ENCODE measurements at regions not wholly inside any gene's neighbourhood (a gene's known extent, or its start where the extent isn't known, plus 50 kb on each side); places are given as distances from the start of the nearest gene placed in this dataset.
"Not testable (repeated sequence)": the region's sequence is repeated elsewhere in the genome, so short reads cannot be mapped to it uniquely, and the experiment has no call there.

GRCh38 chr3:33956206-33956605 is 157.8 kb downstream of the PDCD6IP start:
- DNase-seq (ENCODE audit: low read depth): no peak
- H3K4me3 ChIP-seq (ENCODE audit: low read length): no peak overlapping the region
- no peak for TF ChIP-seq CTCF (conservative IDR thresholded peaks at IDR 0.05; ENCODE audit: low read length)

DNA sequence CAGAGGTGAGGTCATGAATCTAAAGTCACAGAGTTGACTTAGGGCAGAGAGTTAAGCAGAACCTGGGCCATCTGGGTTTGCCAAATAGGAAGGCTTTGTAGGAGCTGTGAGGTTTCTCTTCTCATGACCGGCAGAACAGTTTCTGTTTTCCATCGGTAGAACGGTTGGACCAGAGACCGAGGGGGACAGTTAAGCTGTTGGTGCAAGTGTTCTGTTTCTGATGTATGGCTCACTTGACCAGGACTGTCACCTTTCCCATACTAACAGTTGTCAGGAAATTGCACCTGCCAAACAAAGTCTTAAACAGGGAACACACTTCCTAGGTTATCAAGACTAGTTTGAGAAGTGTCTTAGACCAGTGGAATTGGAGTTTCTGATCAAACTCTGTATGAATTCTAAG is 158.3 kb downstream of the PDCD6IP start:
- no peak for DNase-seq (ENCODE audit: low read depth)
- no peak overlapping the region for H3K4me3 ChIP-seq (ENCODE audit: low read length)
- TF ChIP-seq CTCF (conservative IDR thresholded peaks at IDR 0.05; ENCODE audit: low read length): no peak

GRCh38 chr3:33957176-33957575 is 158.7 kb downstream of the PDCD6IP start:
- DNase-seq (ENCODE audit: low read depth): no peak
- H3K4me3 ChIP-seq (ENCODE audit: low read length): no peak overlapping the region

DNA sequence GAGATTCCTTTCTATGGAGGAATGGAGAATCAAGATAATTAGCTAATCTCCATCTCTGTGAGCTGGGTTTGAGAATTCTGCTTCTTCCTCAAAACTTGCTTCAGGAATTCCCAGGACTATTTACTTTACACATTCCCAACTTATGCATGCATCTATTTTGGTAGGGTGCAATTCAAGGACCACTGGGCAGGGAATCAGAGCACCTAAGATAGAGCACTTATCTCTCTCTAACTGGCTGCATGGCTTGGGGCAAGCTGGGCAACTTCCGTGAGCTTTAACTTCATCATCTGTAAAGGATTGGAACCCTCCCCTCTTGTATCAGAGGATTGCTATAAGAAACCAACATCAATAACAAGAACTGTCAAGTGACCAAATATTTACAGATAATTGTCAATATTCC is 160.2 kb downstream of the PDCD6IP start:
- no peak for TF ChIP-seq CTCF (conservative IDR thresholded peaks at IDR 0.05; ENCODE audit: low read length)
- H3K4me3 ChIP-seq (ENCODE audit: low read length): no peak overlapping the region

More at GRCh38 chr3:33957176-33957575, 158.7 kb downstream of the PDCD6IP start:
- no peak for TF ChIP-seq CTCF (conservative IDR thresholded peaks at IDR 0.05; ENCODE audit: low read length)

DNA sequence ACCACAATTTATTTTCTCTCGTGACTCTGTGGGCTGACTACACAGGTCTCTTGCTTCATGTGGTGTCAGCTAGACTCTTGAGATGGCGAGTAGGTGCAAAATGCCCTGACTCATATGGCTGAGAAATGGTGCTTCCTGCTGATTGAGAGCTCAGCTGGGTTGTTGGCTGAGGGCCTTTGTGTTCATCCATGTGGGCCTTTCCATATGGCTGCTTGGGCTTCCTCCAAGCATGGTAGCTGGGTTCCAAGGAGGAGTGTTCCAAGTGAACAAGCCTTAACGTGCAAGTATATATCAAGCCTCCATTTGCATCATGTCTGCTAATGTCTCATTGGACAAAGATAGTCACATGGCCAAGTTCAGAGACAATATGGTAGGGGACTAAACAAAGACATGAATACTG is 164.0 kb downstream of the PDCD6IP start:
- no peak for DNase-seq (ENCODE audit: low read depth)
- no peak for TF ChIP-seq CTCF (conservative IDR thresholded peaks at IDR 0.05; ENCODE audit: low read length)
- H3K4me3 ChIP-seq (ENCODE audit: low read length): no peak overlapping the region

More for the DNA sequence above, 160.2 kb downstream of the PDCD6IP start:
- no peak for DNase-seq (ENCODE audit: low read depth)

DNA sequence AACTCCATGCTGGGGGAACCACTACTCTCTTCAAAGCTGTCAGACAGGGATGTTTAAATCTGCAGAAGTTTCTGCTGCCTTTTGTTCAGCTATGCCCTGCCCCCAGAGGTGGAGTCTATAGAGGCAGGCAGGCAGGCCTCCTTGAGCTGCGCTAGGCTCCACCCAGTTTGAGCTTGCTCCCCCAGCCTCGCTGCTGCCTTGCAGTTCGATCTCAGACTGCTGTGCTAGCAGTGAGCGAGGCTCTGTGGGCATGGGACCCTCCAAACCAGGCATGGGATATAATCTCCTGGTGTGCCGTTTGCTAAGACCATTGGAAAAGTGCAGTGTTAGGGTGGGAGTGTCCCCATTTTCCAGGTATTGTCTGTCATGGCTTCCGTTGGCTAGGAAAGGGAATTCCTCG is 171.8 kb downstream of the PDCD6IP start:
- DNase-seq (ENCODE audit: low read depth); H3K4me3 ChIP-seq (ENCODE audit: low read length): not testable (repeated sequence)

GRCh38 chr3:33971055-33971454 is 172.6 kb downstream of the PDCD6IP start:
- no peak overlapping the region for H3K4me3 ChIP-seq (ENCODE audit: low read length)
- DNase-seq (ENCODE audit: low read depth): no peak
- no peak for TF ChIP-seq CTCF (conservative IDR thresholded peaks at IDR 0.05; ENCODE audit: low read length)

GRCh38 chr3:33975463-33975862 is 177.0 kb downstream of the PDCD6IP start:
- H3K4me3 ChIP-seq (ENCODE audit: low read length): no peak overlapping the region
- no peak for TF ChIP-seq CTCF (conservative IDR thresholded peaks at IDR 0.05; ENCODE audit: low read length)

More at GRCh38 chr3:33975463-33975862, 177.0 kb downstream of the PDCD6IP start:
- DNase-seq (ENCODE audit: low read depth): no peak

Data from AG10803 (cell line).